CD4-positive, alpha-beta T cell treated with Interleukin-17A for 1 hour (primary cell): ENCODE measurements at regions not wholly inside any gene's neighbourhood (a gene's known extent, or its start where the extent isn't known, plus 50 kb on each side); places are given as distances from the start of the nearest gene placed in this dataset.

ENCODE experiments used
- DNase-seq: peaks from one replicate; pipeline ENCODE4 v3.0.0-alpha.2; 2020

- no peak for DNase-seq
These were observed 92.3 kb downstream of the CTAGE1 start for GRCh38 chr18:22325396-22325795.

GRCh38 chr18:22324191-22325131 is 93.3 kb downstream of the CTAGE1 start:
- no peak for DNase-seq

DNA sequence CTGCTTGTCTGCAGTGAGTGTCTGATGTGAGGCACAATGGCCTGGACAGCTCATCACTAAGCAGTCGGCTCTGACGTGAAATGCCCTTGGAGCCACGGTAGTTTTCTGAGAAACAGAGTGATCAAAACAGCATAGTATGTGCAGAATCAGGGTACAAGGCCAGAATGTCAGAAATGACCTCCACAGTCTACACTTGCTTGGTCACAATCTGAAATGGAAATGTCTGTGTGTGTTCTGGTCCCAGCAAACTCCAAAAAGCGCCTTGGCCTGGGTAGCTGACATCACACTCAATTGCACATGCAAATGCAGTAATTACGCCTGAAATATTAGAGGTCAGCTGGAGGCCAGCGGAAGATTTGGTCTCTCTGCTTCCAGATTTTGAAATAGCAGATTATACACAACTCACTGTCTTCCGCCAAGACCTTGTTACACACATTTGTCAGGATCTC is 95.4 kb downstream of the CTAGE1 start:
- no peak for DNase-seq

GRCh38 chr18:22320771-22321170 is 96.9 kb downstream of the CTAGE1 start:
- DNase-seq: no peak

GRCh38 chr18:22320155-22320554 is 97.6 kb downstream of the CTAGE1 start:
- no peak for DNase-seq

DNA sequence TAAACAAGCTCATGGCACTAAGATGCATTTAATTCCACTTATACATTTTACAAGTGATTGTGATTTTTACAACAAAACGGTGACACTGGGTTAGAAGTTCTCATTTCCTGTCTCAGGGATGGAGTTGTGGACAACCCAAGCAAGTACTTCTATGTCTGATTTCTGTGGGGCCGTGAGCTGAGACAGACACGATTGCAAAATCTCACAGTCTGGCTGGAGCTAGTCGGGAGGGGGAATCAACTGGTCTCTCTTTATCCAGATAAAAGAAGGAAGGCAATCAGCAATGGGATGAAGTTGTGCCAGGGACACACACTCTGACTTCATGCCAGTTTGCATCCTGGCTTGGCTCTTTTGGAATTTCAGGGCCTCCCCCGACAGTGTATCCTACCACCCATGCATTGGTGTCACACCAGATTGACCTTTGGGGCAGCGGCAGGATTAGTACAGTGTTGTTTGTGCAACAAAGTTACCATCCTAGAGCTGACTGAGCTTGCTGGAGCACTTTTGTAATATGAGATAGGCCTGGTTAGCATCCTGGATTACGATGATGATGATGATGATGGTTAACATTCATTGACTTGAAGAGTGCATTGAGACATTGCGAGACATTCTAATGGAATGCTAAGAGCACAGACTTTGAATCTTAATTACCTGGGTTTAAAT is 98.8 kb downstream of the CTAGE1 start:
- DNase-seq: no peak

DNA sequence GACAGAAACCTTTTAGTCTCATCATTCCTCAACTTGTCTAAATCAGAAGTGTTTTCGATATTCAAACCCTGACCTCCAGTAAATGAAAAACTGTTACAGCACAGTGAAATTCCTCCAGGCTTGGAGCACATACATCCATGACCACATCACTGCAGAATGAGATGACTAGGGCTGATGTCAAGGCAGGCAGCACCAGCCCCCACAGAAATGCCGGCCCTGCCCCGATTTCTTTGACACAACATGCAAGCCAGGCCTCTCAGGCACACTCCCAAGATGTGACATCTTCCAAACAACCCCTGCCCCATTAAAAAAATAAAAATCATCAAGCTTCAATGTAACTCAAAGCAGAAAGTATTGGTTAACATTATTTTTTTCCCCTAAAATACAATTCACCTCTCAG is 103.3 kb downstream of the CTAGE1 start:
- DNase-seq: no peak

DNA sequence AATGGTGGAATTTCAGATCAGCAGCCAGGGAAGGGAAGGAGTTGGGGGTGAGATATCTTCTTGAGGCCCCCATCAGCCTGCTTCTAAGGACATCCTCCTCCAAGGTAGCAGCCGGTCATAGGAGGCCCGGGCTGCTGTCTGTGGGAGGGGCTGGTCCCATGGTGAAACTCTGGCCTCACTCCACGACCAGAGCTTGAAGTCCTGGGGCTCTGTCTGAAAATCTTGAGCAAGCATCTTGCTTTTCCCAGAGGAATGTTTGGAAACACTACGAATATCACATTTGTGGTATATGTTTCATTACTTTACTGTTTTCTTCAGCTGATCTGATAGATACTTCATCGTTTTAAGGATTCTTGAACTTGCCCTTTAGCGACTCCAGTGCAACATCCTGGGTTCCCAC is 103.7 kb downstream of the CTAGE1 start:
- DNase-seq: no peak

GRCh38 chr18:22311301-22311700 is 106.4 kb downstream of the CTAGE1 start:
- no peak for DNase-seq

DNA sequence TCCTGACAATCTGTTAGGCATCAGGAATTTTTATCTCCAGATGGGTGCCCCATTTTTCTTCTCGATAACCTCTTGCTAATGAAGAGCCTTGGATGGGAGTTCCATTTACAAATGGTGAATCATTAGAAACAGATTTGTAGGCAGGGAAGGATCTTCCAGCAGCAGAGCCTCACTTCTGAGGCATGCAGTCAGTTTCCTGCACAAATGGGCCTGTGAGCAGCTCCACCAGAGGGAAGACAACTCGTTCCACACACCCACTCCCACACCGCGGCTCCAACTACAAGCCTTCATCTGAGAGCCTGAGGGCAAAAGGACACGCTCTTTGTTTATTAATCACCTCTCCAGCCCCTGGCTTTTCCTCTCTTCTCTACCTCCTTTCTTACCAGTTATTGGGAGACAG is 108.5 kb downstream of the CTAGE1 start:
- DNase-seq: no peak

- DNase-seq: no peak
These were observed 110.2 kb downstream of the CTAGE1 start for GRCh38 chr18:22307528-22307927.

DNA sequence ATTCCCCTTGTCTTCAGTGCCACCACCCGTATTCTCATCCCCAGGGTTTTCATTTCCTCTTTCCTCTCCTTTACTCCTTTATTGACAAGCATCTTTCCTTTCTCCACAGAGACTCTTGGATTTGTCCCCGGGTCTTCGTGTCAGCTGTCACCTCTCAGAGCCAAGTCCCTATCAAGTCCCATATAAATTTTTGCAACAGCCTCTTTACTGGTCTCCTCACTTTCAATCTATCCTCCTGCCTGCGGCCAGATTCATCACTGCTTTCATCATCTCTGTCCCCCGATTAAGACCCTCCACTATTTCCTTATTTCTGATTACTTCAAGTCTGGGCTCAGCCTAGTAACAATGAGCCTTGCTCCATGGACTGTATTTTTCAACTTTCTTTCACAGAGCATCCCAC is 113.8 kb downstream of the CTAGE1 start:
- DNase-seq: no peak

GRCh38 chr18:22302144-22302543 is 115.6 kb downstream of the CTAGE1 start:
- peak; percentile 11 for DNase-seq

GRCh38 chr18:22300665-22301636 is 116.8 kb downstream of the CTAGE1 start:
- no peak for DNase-seq

DNA sequence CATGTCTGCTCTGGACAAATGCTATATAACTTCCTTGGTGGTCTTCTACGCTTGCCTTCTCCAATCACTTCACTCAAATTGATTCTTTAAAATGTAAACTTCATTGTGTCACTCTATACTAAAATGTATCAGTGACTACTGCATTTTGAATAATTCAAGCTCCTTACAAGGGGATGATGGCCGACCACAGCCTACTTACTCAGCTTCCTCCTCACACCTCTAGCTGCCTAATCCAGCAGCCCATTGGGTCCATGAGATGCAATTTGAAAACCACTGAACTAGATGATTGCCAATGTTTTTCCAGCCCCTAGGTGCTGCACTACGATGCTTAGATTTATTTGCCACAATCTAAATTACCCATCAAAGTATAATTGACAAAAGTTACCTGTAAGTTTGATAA is 120.7 kb downstream of the CTAGE1 start:
- no peak for DNase-seq

DNA sequence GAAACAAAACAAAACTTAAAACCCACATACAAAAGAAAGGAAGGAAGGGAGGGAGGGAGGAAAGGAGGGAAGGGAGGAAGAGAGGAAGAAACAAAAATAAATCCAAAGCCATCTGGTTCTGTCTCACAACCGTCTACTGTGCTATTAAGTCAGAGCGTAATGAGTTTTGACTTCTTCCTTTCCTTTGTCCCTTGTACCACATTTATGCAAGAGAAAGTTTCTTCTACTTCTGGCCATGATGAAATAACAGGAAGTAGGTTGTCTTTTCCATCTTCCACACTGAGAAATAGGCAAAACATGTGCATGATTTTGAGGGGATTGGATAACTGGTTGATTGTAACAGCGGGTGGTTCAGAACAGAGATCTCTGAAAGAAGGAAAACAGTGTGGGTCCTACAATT is 121.4 kb downstream of the CTAGE1 start:
- no peak for DNase-seq

GRCh38 chr18:22293417-22293816 is 124.0 kb downstream of the GATA6 start:
- no peak for DNase-seq

GRCh38 chr18:22290004-22290403 is 120.6 kb downstream of the GATA6 start:
- no peak for DNase-seq

DNA sequence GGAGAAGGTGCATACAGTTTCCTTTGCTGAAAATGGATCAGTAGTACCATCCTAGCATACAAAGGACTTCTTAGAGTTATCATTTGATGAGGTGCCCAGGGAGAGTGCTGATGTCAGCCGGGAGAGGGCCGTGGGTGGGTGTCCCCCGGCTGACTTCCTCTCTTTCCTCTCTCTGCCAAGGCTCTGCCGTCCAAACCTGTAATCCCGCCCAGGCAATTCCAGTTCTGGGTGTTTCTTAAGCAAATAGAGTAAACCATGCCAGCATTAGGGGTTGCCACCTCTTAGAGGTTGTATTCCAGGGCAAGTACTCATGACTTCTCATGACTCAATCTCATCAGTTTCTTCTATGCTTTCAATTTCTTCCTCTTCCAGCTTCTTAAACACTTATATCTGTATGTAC is 117.2 kb downstream of the GATA6 start:
- no peak for DNase-seq

DNA sequence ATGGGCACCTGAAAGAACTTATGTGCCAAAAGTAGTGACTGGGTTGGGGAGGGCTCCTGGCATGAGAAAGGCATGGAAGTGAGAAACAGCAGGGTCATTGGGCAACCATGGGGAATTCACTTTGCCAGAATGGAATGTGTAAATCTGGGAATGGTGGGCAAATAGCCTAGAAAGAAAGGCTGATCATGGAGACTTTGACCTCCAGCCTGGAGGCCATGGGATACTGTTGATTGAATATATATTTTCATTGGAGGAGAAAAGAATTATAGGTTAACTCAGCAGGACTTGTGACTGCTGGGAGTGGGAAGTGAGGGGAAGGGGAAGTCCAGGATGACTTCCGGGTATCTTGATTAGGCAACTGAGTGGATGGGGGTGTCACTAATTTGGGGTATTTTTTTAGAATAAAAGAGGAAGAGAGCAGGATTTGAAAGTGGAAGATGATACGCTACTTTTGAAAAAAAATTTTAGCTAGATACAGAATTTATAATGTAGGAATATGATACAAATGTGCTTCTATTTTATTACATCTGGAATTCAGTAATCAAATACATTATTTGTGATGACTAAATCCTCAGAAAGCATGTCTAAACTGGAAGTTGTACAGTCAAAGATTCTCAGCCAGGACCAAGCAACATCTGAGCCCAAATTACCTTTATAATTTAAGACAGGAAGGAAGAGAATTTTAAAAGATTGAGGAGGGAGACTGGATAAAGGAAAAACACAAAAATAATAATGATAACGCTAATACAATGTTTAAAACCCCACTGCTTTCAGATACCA is 116.2 kb downstream of the GATA6 start:
- DNase-seq: no peak

DNA sequence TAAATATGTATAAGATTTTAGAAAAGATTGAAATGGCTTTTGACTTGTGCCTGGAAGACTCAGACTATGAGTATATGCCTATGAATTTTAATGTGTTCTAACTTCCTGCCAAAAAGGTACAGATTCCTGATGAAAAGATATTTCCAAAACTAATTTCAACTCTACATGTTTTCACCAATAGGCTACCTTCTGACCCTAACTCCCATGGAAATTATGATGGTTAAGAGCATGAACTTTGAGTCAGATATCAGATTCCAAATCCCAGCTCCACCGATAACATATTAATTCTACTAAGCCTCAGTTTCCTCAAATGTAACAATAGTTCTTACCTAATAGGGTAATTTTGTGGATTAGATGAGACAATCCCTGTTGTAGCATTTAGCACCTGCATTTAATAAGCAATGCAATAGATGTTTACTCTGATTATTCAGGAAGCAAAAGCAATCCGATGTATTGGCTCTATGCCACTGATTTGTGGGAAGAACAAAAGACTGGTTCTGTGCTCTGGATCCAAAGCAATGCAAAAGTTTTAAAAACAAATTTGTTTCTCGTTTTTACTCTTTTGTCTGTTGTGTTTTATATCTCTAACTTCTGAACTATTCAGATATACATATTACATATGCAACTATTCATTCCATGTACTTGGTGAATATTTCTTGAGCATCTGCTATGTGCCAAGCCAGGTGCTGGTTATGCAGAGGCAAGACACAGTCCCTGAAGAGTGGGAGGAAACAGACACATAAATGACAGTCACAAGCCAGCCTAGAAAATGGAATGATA is 115.4 kb downstream of the GATA6 start:
- no peak for DNase-seq
